Endothelial cell (in vitro differentiated cells): ENCODE measurements at regions not wholly inside any gene's neighbourhood (a gene's known extent, or its start where the extent isn't known, plus 50 kb on each side); places are given as distances from the start of the nearest gene placed in this dataset.
"Not testable (repeated sequence)": the region's sequence is repeated elsewhere in the genome, so short reads cannot be mapped to it uniquely, and the experiment has no call there.

Experiments
- DNase-seq: peaks from one replicate; pipeline ENCODE4 v3.0.0; 2021; ENCODE audit warnings: low spot score
- H3K27ac Mint-ChIP-seq: one replicate; pipeline ENCODE4 v1.8.0; 2021; ENCODE audit warnings: mixed read lengths, inconsistent platforms; ENCODE audit not compliant: unreplicated experiment
- H3K27me3 Mint-ChIP-seq: one replicate; pipeline ENCODE4 v1.8.0; 2021; ENCODE audit warnings: mild to moderate bottlenecking, moderate library complexity, mixed read lengths, inconsistent platforms; ENCODE audit not compliant: unreplicated experiment
- H3K36me3 Mint-ChIP-seq: one replicate; pipeline ENCODE4 v1.8.0; 2021; ENCODE audit warnings: mild to moderate bottlenecking, low read depth, mixed read lengths, inconsistent platforms; ENCODE audit not compliant: unreplicated experiment
- H3K4me1 Mint-ChIP-seq: one replicate; pipeline ENCODE4 v1.8.0; 2021; ENCODE audit warnings: mild to moderate bottlenecking, mixed read lengths, inconsistent platforms; ENCODE audit not compliant: unreplicated experiment
- H3K4me3 Mint-ChIP-seq: one replicate; pipeline ENCODE4 v1.8.0; 2021; ENCODE audit warnings: mild to moderate bottlenecking, mixed read lengths, inconsistent platforms; ENCODE audit not compliant: unreplicated experiment
- H3K9me3 Mint-ChIP-seq: one replicate; pipeline ENCODE4 v1.8.0; 2021; ENCODE audit warnings: mixed read lengths, inconsistent platforms; ENCODE audit not compliant: unreplicated experiment
- TF ChIP-seq, protein P1 (sequence below): fragments of 200-600 bp; sonication (generic); IDR thresholded peaks from one replicate; pipeline ENCODE4 v1.5.0; 2021; ENCODE audit warnings: antibody characterized with exemption; ENCODE audit not compliant: unreplicated experiment

GRCh38 chr16:65260746-65261145 lies 138.9 kb upstream of the CDH11 start:
- no peak for DNase-seq
- TF ChIP-seq, protein P1, sequence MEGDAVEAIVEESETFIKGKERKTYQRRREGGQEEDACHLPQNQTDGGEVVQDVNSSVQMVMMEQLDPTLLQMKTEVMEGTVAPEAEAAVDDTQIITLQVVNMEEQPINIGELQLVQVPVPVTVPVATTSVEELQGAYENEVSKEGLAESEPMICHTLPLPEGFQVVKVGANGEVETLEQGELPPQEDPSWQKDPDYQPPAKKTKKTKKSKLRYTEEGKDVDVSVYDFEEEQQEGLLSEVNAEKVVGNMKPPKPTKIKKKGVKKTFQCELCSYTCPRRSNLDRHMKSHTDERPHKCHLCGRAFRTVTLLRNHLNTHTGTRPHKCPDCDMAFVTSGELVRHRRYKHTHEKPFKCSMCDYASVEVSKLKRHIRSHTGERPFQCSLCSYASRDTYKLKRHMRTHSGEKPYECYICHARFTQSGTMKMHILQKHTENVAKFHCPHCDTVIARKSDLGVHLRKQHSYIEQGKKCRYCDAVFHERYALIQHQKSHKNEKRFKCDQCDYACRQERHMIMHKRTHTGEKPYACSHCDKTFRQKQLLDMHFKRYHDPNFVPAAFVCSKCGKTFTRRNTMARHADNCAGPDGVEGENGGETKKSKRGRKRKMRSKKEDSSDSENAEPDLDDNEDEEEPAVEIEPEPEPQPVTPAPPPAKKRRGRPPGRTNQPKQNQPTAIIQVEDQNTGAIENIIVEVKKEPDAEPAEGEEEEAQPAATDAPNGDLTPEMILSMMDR = no peak
- Mint-ChIP-seq H3K27ac (no peak overlapping the region), H3K36me3 (no peaks in the 10 kb centered on the region), H3K27me3 (no peaks in the 10 kb centered on the region), H3K9me3 (no peaks in the 10 kb centered on the region), H3K4me3 (no peak overlapping the region), H3K4me1 (no peaks in the 10 kb centered on the region)

DNA sequence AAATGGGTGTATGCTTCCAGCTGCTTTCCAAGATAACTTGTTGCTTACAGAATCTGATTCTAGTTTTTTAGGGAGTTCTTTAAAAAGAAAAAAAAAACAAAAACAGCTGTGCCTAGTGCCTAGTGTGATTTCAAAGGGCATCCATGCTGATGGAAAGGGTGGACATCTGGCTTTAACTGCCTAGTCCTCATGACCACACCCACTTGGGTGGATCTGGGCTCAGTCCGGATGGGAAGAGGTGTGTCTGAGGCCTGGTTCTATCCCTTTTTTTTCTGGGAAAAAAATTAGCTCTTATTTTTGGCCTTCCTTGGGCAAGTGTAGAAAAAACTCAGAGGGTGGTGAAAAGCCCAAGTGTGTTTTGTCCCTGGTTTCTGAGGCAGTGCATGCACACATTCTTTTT lies 132.3 kb upstream of the CDH11 start:
- no peak for DNase-seq
- Mint-ChIP-seq H3K4me1 (no peaks in the 10 kb centered on the region), H3K27me3 (no peaks in the 10 kb centered on the region), H3K9me3 (no peaks in the 10 kb centered on the region), H3K27ac (no peak overlapping the region), H3K36me3 (no peaks in the 10 kb centered on the region), H3K4me3 (no peak overlapping the region)
- TF ChIP-seq, protein P1 = no peak

- peaks cover 2% of the 10 kb centered on the region for H3K27me3 Mint-ChIP-seq
- DNase-seq = no peak
- H3K4me3 Mint-ChIP-seq = no peak overlapping the region
- H3K27ac Mint-ChIP-seq = no peak overlapping the region
- H3K9me3 Mint-ChIP-seq = no peaks in the 10 kb centered on the region
- no peaks in the 10 kb centered on the region for H3K36me3 Mint-ChIP-seq
- TF ChIP-seq, protein P1 = no peak
- no peaks in the 10 kb centered on the region for H3K4me1 Mint-ChIP-seq
Observed at GRCh38 chr16:65249768-65250167, 127.9 kb upstream of the CDH11 start.

DNA sequence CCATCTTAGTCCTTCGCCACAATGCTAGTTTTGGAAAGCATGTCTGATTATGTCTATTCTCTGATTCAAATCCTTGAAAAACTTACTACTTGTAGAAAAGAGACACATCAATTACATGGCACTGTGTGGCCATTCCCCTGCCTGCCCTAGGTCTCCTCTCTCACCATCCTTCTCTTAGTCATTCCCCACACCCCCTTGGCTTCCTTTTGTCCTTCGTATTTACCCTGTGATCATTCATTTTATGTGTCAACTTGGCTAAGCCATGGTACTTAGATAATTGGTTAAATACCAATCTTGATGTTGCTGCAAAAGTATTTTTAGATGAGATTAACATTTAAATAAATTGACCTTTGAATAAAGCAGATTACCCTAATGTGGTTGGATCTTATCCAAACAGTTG lies 122.9 kb upstream of the CDH11 start:
- H3K4me3 Mint-ChIP-seq = no peak overlapping the region

DNA sequence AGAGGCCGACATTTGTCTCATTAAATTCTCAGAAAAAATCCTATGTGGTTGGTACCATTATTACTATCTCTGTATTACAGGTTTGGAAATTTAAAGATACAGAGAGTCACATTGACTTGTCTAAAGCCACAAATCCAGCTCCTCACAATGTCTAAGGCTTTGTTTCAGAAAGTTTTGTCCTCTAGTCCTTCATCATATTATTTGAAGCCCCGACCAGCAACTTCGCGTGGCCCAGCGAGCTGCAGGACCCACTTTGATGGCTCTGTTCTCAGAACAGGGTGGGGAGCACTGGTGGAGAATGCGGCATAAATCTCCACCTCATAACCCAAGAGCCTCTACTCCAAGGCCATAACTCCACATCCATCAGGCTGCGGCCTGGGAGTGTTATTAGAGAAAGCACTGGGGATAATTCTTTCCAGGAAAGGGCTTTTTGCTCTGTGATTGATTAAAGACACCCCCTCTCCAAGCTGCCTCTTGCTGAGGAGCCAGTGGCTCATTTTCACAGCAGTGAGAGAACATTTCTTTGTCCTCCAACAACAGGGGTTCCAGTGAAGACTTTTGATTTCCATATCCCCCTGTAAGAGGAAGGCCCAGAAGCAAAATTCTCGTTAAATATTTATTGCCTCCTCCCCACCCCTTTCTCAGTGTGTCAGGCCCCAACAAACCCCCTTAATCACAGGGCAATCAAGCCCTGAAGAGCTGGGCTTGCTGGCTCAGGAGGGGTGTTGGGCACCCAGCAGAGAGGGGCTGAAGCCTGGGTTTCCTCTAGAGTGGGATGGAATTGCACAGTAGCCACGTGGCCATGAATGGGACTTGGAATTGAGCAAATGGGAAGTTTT lies 113.7 kb upstream of the CDH11 start:
- Mint-ChIP-seq H3K4me1 (peaks cover 31% of the 10 kb centered on the region), H3K4me3 (no peak overlapping the region), H3K27ac (no peak overlapping the region), H3K36me3 (no peaks in the 10 kb centered on the region), H3K27me3 (peaks cover 8% of the 10 kb centered on the region), H3K9me3 (no peaks in the 10 kb centered on the region)
- TF ChIP-seq, protein P1 = no peak
- no peak for DNase-seq

More for the DNA sequence above, 122.9 kb upstream of the CDH11 start:
- DNase-seq = no peak
- TF ChIP-seq, protein P1 = no peak
- Mint-ChIP-seq H3K4me1 (no peaks in the 10 kb centered on the region), H3K9me3 (no peaks in the 10 kb centered on the region), H3K27me3 (peaks cover 2% of the 10 kb centered on the region), H3K36me3 (no peaks in the 10 kb centered on the region), H3K27ac (no peak overlapping the region)

DNA sequence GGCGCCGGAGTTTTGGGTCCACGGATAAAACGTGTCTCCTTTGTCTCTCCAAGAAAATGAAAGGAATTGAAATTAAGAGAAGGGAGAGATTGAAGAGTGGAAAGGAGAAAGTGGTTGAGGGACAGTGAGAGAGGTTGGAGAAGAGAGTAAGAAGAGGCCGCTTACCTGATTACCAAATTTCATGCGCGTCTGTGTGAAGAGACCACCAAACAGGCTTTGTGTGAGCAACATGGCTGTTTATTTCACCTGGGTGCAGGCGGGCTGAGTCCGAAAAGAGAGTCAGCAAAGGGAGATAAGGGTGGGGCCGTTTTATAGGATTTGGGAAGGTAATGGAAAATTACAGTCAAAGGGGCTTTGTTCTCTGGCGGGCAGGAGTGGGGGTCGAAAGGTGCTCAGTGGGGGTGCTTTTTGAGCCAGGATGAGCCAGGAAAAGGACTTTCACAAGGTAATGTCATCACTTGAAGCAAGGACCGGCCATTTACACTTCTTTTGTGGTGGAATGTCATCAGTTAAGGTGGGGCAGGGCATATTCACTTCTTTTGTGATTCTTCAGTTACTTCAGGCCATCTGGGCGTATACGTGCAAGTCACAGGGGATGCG lies 113.0 kb upstream of the CDH11 start:
- H3K4me1 Mint-ChIP-seq = peaks cover 31% of the 10 kb centered on the region
- H3K27ac Mint-ChIP-seq, H3K9me3 Mint-ChIP-seq, DNase-seq, H3K36me3 Mint-ChIP-seq: not testable (repeated sequence)
- peaks cover 11% of the 10 kb centered on the region for H3K27me3 Mint-ChIP-seq
- peak overlapping the region; percentile 57 for H3K4me3 Mint-ChIP-seq
